Posterior cingulate gyrus (tissue), 11 donors: ENCODE measurements at regions not wholly inside any gene's neighbourhood (a gene's known extent, or its start where the extent isn't known, plus 50 kb on each side); places are given as distances from the start of the nearest gene placed in this dataset.

Experiments
- DNase-seq, 10 donors: peaks; one replicate each; pipeline versions ENCODE4 v3.0.0 to v3.0.0-alpha.2; 2020 to 2021; ENCODE audit warnings: mixed read lengths in 3 of 10
- intact Hi-C: fragments of 100-400 bp; cut with DNase I; formaldehyde crosslinking; loops from one replicate; pipeline ENCODE4 v1.15.1; 2023

DNA sequence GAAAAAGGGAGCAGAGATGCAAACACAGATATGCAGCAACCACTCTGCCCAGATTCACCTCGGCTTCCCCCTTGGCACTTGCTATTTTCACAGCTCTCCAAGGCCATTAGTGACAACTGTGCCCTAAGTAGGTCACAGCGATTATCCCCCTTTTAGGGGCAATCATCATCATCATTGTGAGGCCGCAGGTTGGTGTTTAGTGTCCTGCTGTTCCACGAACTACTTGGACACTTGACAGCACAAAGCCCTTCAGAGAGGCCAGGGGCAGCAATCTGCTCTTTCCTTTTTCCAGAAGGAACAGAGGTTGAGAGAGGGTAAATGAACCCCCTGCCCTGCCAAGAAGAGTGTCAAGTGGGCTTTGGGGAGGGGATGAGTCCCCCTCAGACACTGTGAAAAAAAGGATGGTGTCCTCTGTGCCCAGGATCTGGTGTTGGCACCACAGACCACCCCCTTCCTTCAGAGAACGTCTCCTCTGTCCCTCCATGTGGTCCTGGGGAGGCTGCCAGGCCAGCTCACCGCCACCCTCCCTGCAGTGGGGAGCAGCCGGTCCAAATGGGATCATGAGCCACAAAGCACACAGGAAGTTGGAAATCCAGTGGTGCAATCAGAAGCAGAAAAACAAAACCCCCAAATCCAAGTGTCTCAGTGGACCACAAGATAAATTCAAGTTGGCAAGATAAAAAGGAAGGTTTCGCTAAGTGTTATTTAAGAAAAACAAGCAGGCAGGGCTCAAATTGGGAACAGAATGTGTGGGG lies 78.4 kb upstream of the MED9 start:
- DNase-seq = peak in 2 of 10 donors; percentile 65 to 68
- intact Hi-C loops = no loop called here

DNA sequence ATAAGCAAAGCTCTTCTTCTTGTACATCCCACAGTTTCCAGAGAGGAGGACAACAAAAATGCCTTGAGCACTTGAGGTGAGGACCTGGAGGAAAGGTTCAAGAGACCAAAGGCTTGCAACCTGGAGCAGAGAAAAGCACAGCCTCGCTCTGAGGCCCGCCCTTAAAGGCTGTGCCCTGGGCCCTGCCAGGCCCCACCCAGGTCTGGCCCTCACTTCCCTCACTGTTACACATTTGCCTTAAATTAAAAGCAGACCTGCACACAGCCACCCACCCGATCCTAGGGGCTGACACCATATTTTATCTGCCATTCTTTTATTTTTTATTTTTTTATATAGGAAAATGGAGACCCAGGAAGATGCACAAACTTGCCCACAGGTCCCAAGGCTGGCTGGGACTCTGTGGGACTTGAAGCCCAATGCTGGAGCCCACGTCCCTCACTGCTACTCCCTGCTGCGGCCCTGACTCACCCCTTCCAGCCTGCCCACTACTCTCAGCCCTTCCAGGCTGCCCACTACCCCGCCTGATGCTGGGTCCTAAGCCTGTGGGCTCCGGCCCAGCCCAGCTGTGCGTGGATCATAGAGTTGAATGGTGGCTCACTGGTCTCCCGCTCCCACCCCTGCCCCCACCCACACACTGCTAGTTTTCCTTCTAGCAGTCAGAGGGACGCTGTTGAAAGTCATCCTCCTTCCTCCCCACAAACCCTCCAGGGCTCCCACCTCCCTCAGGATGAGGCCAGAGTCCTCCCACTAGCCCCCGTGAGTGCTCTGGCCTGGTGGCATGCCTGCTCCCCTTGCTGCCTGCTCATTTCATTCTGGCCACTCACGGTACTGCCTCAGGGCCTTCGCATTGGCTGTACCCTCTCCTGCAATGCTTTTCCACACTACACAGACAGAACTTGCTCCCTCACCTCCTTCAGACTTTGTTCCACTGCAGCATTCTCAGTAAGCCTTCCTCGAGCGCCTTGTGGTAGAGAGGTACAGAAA lies 77.6 kb upstream of the MED9 start:
- intact Hi-C loops = no loop called here
- DNase-seq = peak in 2 of 10 donors; percentile 25 to 60

DNA sequence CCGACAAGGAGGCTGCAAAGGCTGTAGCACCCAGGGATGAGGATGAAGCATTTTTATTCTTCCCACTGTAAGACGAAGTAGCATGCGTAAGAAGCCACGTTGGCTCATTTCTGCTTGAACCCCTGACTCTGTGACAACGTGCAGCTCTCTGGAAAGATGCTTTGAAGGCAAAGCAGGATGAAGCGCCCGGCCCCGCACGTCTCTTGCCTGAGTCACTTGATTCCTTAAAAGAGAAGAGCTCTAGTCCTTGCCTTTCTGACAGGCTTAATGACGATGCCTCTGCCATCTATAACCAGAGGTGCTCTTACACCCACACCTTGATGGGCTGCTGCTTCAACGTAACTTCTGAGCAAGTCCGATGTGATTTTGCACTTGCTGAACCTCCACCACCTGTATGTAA lies 76.7 kb upstream of the MED9 start:
- peak in 3 of 10 donors; percentile 28 to 43 (median 37) for DNase-seq
- intact Hi-C loops = no loop called here

DNA sequence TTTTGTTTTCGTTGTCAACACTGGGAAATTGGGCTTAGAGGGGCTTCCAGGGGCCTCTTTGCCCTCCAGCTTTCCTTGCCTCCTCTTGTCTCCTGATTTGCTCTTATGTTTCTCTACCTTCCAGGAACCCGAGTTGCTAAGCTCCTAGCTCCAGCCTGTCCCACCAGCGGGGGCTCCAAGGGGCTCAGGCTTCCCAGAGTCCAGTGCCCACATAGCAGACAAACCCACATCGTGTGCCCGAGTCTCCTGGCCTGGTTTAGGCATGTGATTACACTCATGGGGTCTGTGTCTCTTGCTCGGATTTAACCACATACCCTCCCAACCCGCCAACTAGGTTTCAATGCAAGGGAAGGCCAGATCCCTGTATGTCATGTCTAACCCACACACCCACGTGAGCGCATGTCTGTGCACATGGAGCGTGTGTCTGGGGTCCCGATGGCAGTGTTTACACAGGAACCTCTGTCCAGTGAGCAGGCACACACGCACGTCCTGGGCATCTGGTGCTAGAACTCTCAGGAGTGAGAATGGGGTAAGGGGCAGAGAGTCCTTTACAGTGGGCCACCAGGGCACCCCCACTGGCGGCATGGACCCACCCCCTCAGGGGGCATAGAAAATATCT lies 76.1 kb upstream of the MED9 start:
- DNase-seq = peak in 3 of 10 donors; percentile 12 to 63 (median 55)
- intact Hi-C loops = no loop called here

DNA sequence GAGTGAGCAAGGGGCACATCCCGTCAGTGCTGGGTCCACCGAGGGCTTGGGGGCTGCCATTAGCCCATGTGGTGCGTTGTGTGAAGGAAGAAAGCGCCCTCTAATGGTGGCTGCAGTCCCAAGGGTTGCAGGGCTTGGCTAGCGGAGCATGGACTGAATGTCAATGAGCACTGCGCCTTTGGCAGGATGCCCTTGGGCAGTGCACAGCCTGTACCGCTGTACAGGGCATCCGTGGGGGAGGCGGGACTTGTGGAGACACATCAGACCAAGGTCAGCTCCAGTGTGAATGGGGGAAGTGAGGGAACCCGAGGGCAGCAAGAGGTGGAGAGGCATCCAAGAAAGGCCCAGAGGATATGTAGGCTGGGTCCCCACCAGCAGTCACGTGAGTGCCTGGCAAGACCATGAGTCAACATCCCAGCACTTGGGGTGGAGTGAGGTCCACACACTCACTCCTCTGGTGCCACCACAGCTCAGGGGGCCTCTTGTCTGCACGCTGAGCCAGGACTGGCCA lies 75.5 kb upstream of the MED9 start:
- peak in 4 of 10 donors; percentile 45 to 90 (median 80) for DNase-seq
- intact Hi-C loops = no loop called here

DNA sequence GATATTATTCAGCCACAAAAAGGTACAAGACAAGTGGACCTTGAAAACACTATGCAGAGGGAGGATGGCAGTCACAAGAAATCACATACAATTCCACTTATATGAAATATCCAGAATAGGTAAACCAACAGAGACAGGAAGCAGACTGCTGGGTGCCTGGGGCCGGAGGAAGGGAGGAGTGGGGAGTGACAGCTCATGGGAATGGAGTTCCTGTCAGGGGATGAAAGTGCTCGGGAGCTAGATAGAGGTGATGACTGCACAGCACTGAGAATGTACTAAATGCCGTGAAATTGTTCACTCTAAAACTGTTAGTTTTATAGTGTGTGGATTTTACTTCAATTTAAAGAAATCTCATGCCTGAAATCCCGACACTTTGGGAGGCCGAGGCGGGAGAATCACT lies 74.2 kb upstream of the MED9 start:
- peak in 1 of 10 donors; percentile 39 for DNase-seq
- intact Hi-C loops = no loop called here

DNA sequence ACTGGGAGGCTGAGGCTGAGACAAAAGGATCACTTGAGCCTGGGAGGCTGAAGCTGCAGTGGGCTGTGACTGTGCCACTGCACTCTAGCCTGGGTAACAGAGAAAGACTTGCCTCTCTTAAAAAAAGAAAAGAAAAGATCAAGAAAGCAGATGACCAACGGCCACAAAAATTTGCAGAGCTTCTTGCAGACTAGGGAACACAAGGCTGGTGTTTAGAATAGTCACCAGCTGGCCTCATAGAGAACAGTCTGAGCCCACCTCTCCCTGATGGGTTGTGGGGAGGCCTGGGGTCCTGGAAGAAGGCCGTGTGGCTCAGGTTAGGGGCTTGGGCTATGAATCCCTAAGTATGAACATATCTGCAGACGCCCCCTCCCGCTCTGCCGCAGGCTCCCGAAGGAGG lies 73.7 kb upstream of the MED9 start:
- DNase-seq = no peak
- intact Hi-C loops = no loop called here

DNA sequence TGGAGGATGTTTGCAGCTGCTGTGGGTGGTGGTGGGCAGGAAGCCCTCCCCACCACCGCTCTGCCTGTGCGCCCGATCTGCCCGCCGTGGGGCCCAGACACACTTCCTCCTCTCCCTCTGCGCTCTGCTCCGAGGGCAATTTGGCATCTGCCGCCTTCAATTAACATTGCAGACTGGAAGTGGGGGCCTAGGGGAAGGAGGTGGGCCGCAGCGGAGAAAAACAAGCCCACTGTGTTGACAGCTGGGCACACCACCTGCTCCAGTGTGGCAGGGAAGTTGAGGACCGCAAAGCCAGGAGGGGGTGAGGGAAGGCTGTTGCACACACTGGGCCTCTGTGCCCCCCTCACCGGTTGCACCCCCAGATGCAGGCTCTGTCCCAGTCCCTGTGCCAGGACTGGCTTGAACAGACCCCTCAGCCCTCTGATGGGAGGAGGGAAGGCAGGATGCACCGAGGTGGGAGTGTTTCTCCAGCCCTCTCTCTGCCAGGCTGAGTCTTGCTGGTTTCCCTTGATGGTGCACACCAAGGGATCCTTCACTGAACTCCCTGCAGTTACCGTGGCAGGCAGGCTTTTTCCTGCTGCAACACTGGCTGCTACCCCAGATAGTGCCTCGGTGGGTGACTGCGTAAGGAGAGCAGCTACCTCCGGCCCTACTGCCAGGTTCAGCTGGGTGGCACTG lies 72.8 kb upstream of the MED9 start:
- intact Hi-C loops = no loop called here
- peak in 2 of 10 donors; percentile 72 to 76 for DNase-seq

DNA sequence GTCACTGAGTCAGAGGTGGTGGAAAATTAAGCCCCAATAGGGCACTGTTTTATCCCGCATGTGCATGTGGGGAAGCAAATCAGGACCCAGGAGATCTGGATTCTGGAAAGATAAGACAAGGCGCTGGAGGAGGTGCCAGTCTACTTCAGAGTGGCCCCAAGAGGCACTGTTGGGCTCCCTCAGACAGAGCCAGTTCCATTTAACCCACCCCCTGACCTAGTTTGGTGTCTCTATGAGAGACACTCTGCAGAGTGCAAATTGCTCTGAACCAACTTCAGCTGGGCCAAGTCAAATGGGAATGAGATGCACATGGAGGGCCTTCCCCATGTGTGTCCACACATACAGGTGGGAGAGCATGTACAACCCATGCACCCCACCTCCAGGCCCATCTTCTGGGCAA lies 71.1 kb upstream of the MED9 start:
- DNase-seq = no peak
- intact Hi-C loops = no loop called here

DNA sequence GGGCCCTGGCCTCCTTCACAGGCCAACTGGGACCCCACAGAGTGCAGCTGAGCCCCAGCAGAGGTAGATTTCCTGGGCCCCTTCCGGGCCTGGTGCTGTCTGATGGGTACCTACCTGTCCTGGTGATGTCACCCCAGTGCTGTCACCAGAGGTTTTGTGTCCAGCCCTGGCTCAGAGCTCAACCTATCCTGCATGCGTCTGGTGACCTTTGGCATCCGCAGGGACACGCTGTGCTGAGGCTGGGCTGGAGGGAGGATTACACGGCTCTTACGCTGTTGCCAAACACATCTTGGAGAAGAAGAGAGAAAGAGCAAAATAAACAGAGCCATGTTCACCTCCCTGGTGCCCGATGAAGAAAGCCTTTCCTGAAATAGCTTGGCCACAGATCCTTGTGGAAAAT lies 70.6 kb upstream of the MED9 start:
- intact Hi-C loops = no loop called here

DNA sequence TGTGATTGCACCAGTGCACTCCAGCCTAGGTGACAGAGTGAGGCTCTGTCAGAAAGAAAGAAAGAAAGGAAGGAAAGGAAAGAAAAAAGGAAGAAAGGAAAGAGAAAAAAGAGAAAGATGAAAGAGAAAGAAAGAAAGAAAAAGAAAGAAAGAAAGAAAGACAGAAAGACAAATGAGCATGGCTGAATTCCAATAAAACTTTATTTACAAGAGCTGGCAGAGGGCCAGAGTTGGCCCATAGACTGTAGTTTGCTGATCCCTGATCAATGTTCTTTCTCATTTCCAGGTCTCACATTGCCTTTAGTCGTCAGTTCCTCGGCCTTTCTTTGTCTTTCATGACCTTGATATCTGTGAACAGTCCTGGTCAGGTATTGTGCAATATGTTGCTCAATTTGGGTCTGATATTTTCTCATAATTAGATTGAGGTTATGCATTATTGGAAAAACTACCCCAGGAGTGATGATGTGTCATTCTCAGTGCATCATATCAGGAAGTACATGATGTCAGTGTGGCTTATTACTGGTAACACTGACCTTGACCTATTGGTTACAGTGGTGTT lies 68.5 kb upstream of the MED9 start:
- DNase-seq = no peak
- intact Hi-C loops = no loop called here

More for the DNA sequence above, 70.6 kb upstream of the MED9 start:
- DNase-seq = no peak

DNA sequence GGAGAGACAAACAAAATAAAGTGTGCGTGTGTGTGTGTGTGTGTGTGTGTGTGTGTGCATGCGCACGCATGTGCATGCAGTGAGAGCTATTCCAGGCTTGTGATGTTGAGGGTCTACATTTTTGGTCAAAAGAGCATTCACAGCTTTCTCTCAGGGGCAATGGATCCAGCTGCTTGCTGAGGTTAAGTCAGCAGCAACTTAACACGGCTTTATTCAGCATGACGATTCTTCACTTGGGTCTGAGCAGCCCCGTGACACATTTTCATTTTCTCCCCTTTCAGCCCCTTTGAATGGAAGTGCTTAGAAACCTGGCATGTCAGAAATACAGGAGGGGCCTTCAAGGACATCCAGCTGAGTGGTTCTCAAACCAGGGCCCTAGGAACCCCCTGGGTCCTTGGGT lies 66.4 kb upstream of the MED9 start:
- intact Hi-C loops = loop anchor here (10.0 kb wide), 1 partner anchor 54 kb away; no protein-coding TSS in a partner anchor

DNA sequence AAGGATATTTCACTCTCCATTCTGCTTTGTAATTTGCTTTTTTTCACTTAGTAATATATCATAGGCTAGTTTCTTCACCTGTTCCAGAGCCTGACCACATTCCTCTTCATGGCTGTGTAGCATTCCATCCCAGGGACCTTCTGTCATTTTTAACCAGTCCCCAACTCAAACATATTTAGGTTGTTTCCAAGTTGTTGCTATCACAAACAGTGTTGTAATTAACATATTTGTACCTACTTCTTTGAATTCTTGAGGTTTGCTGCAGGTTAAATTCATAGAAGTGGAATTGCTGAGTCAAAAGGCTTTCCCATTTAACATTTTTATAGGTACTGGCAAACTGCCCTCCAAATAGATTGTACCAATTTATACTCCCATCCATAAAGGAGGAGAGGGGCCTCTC lies 65.1 kb upstream of the MED9 start:
- intact Hi-C loops = loop anchor here (10.0 kb wide), 1 partner anchor 53 kb away; no protein-coding TSS in a partner anchor
- DNase-seq = peak in 1 of 10 donors; percentile 3

More for the DNA sequence above, 66.4 kb upstream of the MED9 start:
- DNase-seq = no peak

DNA sequence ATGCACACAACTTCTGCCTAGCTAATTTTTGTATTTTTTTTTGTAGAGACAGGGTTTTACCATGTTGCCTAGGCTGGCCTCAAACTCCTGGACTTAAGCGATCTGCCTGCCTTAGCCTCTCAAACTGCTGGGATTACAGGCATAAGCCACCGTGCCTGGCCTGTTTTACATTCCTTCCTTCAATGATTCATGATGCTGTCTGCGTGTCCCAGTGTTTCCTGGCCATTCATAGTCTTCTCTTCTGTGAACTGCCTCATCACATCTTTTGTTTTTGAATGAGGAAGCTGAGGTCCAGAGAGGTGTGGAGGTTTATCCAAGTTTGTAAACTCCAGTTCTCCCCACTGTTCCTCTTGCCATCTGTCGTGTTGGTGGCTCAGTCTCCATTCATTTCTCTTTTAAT lies 64.5 kb upstream of the MED9 start:
- intact Hi-C loops = loop anchor here (10.0 kb wide), 1 partner anchor 52 kb away; no protein-coding TSS in a partner anchor
- DNase-seq = peak in 1 of 10 donors; percentile 13

DNA sequence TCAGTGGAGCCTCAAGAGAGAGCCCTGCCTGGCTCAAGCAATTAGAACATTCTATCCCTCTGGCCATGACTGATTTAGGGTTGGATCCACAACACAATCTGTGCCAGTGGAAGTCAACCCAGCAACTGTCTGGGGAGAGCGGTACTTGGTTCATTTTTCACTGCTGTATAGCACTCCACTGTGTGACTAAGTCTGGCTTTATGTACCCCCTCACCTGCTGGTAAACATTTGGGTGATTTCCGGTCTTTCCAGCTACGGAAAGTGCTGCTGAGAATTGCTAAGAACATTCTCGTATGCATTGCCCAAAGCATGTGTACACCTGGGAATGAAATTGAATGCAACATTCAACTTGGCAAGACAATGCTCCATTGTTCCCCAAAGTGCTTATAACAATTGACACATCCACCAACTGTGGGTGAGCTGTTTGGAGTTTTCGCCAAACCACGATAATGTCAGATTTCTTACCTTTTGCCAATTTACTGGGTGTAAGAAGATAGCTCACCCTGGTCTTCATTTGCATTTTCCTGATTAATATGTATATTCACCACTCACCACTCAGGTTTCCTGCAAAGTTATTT lies 63.5 kb upstream of the MED9 start:
- intact Hi-C loops = loop anchor here (10.0 kb wide), 1 partner anchor 51 kb away; no protein-coding TSS in a partner anchor
- DNase-seq = no peak

DNA sequence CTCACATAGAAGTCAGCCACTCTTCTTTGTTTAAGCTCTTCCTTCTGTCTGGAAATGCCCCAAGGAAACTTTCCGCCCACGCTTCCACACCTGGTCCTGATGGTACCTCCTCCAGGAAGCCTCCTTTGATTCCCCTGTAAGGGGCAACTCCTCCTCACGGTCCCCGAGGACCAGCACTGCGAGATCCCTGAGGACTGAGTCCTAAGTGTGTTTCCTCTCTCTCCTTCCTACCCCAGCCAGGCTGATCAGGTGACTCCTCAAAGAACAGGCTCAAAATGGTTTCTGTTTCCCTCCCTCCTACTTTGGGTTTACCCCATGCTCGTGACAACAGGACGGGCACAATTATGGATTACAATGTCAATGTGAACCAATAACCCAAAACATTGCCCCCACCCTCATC lies 63.0 kb upstream of the MED9 start:
- intact Hi-C loops = loop anchor here (10.0 kb wide), 1 partner anchor 51 kb away; no protein-coding TSS in a partner anchor
- DNase-seq = peak in 1 of 10 donors; percentile 66

DNA sequence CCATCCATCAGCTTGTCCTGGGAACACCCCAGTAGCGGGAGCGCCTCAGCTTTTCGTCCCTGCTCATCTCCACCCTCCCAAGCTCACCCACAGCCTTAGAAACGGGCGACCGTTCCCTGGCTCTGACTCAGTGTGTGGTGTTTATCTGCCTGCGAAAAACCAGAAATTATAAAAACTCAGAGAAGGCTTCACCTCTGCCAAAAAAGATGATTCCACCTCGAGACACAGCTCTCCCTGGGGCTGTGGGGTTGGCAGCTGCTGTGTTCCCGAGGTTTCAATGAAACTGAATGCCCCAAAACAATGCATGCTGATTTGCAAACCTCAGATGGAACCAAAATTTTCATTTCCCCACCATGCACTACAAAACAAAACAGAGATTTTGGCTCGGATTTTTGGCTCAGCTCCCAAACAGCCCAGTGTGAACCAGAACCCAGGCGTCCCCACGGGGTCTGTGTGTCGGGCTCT lies 62.4 kb upstream of the MED9 start:
- DNase-seq = peak; percentile 27 to 96 (median 70)
- intact Hi-C loops = loop anchor here (10.0 kb wide), 1 partner anchor 50 kb away; no protein-coding TSS in a partner anchor

DNA sequence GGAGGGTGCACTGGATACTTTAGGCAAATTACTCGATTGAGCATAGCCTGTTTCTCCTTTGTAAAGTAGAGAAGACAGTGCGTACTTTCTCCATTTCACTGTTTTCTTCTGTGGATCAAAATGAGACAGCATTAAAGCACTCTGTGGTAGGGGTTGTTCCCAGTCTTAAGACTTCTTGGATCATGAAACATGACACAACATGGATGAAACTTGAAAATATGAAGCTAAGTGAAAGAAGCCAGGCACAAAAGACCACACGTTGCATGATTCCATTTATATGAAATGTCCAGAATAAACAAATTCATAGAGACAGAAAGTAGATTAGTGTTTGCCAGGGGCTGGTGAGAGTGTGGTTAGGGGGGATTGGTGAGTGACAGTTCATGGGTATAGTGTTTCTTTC lies 61.8 kb upstream of the MED9 start:
- no peak for DNase-seq
- intact Hi-C loops = loop anchor here (10.0 kb wide), 1 partner anchor 50 kb away; no protein-coding TSS in a partner anchor

DNA sequence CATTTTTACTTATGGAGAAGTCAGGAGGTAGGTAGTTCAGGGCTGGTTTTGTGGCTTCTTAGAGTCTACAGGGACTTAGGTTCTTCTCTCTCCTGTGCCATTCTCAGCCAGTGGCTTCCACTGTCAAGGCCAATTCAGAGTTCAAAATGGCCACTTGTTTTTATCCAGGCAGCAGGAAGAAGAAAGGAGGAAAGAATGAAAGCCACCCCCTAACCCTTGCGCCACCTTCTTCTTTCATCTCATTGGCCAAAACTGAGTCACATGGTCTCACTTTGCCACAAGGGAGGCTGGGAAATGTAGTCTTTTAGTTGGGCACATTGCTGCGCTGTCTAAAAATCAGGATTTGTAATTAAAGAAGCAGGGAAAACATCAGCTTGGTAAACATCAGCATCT lies 60.8 kb upstream of the MED9 start:
- intact Hi-C loops = loop anchor here (10.0 kb wide), 1 partner anchor 49 kb away; no protein-coding TSS in a partner anchor
- DNase-seq = peak in 1 of 10 donors; percentile 7
